Islet precursor cell (in vitro differentiated cells): ENCODE measurements at regions not wholly inside any gene's neighbourhood (a gene's known extent, or its start where the extent isn't known, plus 50 kb on each side); places are given as distances from the start of the nearest gene placed in this dataset.
"Not testable (repeated sequence)": the region's sequence is repeated elsewhere in the genome, so short reads cannot be mapped to it uniquely, and the experiment has no call there.

ENCODE experiments used
- DNase-seq: peaks from one replicate; pipeline ENCODE4 v3.0.0-alpha.2; 2018

DNA sequence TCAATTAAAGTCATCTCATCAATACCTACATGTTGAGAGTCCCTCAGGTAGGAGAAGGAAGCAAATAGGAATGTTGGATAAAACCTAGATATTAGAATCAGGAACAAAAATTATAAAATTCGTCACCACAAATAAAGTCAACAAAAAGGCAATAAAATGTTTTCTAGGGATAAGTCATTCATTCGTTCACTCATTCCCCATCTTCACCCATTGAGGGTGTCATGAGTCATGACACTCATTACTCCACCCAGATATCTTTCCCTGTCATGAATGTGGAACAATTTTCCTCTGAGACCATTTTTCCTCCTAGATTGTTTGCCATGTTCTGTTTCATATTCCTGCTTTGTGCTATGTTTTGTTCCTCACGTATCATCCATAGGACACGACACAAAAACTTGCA, 50.9 kb upstream of the OLIG3 start:
- no peak for DNase-seq

DNA sequence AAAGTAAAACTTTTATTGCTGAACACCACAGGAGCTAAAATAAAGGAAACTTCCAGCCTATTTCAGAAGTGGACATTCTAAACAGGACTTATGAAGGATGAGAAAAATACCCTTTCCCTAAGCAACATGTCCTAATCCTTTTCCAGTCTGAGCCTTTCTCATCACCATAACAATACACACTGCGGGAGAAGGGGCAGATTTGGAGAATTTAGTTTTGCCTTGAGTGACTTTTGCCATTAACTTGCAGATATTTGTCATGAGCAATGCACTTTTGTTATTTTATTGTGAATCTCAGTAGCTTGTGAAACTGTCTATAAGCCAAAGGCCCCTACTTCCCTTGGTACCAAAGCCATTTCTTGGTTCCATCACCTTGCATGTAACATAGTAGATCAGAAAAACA, 53.0 kb upstream of the OLIG3 start:
- DNase-seq, result no peak

DNA sequence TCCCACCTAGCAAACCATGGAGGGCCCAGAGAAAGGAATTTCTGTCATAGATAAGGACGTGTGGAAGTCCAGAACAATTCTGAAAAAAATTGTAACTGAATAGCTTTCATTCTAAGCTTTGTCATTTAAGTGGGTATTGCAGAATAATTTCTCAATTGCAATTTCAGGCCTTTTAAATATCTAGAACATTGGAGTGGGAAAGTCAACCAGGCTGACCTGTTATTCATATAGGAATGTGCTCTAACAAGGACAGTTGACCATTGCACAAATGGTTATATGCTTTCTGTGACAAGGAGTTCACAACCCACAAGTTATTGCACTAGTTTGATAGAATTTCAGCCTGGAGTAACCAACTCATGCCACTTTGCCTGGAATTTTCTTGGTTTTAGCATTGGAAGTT, 53.4 kb upstream of the OLIG3 start:
- no peak for DNase-seq

DNA sequence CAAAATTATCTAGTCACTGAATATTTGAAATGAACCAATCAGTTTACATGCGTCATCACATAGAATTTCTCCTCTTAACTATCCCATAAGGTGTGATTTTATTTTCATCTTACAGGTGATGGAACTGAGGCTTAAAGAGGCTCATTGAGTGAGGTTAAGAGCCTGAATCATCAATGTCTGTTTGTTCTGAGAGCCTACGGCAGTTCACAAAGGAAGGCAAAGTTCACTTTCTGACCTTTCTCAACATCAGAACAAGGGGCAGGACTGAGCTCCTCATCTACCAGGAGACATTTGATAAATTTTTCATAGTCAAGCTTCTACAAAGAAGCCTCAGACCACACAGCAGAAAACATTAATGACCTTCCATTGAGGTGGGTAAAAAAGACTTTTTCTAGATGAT, 54.9 kb upstream of the OLIG3 start:
- no peak for DNase-seq

DNA sequence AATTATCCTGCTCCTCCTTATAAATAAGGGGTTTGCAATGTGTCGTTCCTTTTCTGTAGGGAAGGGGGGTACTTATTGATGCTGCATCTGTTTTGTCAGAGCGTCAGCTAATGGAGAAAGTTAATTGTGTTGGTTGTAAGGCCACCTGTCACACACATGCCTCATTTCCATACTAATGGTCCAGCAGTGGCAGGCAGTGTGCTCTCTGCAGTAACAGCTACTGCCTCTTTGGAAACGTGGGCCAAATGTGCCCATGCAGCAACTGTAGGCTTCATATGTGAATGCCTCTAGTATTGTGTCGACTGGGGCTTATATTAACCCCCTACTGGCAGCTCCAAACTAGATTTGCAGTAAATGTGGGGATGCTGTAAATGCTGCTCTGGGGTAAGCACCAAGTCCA, 56.3 kb upstream of the OLIG3 start:
- DNase-seq, result no peak

DNA sequence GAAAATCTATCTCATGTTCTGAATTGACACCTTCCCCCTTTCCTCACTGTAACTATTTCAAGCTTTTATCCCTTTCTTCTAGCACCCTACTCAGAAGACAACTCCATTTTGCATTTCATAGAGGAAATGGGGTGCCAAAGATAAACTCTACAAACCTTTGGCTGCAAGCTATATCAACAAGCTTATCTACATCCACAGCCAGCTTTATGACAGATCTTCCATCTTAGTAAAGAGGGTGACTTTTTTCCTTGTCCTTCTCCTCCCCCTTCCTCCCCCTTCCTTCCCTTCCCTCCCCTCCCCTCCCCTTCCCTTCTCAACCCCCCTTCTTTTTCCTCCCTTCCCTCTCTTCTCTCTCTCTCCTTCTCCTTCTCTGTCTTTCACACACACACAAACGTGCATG, 58.0 kb upstream of the OLIG3 start:
- no peak for DNase-seq

DNA sequence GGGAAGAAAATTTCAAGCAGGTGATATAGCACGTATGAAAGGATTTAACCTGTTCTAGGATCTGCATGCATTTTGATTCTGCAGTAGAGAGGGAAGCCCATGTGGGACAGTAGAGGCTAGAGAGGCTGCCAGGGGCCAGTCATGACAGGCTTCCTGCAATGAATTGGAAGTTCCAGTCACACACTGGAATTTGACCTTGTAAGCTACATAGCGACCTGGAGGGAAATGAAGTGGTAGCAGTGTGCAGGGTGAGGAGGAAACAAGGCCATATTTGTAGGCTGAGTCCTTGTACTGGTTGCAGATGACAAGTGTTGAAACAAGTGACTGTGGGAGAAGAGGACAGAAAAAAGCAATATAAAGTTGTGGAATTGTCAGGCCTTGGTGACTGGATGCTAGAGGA, 58.6 kb upstream of the OLIG3 start:
- DNase-seq, result no peak

DNA sequence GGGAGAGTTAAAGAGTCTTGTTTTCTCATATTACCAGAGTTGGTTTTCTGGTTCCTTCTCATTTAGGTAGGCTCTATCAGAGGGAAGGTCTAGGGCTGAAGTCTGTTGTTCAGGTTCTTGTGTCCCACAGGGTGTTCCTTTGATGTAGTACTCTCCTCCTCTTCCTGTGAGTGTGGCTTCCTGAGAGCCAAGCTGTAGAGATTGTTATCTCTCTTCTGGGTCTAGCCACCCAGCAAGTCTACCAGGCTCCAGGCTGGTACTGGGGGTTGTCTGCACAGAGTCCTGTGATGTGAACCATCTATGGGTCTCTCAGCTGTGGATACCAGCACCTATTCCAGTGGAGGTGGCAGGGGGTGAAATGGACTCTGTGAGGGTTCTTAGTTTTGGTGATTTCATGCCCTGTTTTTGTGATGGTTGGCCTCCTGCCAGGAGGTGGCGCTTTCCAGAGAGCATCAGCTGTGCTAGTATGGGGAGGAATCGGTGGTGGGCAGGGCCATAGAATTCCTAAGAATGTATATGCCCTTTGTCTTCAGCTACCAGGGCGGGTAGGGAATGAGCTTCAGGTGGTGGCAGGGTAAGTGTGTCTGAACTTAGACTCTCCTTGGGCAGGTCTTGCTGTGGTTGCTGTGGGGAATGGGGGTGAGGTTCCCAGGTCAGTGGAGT, 65.5 kb upstream of the OLIG3 start:
- not testable (repeated sequence) for DNase-seq

DNA sequence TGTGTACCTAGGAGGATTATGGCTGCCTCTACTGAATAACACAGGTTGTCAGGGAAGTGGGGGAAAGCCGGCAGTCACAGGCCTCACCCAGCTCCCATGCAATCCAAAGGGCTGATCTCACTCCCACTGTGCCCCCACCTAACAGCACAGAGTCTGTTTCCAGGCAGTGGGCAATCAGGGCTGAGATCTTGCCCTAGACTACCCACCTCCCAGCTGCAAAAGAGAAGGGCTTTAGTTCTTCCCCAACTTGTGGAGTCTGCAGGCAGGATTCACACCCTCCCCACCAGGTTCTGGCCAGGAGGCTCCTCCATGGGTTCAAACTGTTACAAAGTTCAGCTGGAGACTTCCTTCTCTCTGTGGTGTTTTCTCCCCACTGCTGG, 66.0 kb upstream of the OLIG3 start:
- DNase-seq, result no peak

DNA sequence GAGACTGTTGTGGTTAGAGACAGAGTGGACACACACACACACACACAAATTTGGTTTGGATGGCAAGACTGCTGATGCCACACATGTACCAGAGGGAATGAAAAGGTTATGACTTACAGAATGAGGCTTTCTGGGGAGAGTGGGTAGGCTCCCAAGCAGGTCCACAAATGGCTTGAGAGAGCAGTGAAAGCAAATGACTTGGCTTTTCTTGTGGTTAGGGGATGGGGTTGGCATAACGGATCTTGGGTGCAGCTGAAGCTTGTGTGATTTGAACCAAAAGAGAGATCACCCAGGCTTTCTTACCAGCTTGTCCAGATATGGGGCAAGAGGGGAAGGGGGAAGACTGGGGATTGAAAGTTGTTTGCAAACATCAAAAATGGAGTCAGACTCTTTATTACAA, 73.9 kb upstream of the OLIG3 start:
- no peak for DNase-seq

DNA sequence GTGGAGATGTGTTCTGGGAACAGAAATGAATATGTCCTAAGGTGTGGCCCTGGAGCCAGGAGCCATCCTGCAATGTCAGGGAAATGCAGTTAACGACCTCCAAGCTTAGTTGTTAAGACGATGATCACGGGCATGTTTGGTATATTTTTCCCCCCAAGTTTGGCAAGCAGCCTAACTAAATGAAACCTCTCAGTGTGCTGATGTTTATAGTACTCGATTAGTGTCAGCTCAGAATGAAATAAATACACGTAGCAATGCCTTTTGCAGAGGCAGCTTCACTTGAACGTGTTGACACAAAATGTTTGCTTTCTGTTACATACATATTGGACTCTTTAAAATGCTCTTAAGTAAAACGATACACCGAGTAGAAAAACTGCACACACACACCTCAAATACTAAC, 76.2 kb upstream of the OLIG3 start:
- DNase-seq, result no peak

DNA sequence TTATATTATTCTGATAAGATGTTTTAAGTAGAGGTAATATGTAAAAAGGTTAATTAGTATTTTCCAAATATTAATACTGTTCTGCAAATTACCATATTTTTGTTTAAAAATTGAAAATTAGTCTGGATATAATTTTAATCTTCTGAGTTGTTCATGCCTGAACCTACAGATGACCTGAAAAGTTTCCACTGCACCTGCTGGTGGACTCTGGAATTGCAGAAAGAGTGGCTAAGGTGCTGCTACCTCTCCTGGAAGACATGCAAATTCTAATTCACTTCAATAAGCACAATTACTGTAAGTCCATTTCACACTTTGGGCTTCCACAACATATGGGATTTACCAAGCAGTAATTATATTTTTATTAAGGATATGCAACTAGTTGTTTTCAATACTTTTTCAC, 77.7 kb upstream of the OLIG3 start:
- DNase-seq, result no peak

DNA sequence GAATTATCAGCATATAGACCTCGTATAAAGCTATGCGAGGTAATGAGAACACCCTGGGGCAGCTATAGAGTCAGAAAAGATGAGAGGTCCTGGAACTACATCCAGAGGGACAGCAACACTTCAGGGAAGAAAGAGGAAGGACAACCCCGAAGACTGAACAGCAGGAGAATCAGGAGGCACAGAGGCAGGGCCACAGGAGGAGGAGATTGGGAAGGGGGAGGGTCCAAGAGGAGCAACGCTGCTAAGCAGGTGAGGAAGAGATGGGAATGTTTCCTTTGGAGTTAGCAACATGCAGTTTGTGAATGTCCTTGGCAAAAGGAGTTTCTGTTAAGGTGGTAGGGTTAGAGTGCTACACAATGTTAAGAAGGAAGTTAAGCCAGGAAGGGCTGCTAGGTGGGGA, 79.5 kb upstream of the OLIG3 start:
- no peak for DNase-seq

DNA sequence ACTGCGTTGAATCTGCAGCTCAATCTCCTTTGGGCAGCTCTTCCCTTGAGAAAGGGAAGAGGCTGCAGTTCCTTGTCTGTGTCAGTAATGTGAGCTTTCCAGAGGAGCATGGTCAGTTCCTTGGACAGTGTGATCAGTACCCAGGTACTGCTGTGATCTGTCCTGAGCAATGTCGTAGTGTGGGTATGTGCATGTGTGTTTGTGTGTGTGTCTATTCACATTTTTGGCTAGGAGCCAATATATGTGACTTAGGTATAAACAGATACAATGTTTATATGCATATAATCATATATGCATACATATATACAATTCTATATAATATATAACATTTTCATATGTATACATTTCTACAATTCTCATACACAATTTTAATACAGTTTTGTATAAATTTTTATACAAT, 85.4 kb upstream of the OLIG3 start:
- DNase-seq, result no peak

DNA sequence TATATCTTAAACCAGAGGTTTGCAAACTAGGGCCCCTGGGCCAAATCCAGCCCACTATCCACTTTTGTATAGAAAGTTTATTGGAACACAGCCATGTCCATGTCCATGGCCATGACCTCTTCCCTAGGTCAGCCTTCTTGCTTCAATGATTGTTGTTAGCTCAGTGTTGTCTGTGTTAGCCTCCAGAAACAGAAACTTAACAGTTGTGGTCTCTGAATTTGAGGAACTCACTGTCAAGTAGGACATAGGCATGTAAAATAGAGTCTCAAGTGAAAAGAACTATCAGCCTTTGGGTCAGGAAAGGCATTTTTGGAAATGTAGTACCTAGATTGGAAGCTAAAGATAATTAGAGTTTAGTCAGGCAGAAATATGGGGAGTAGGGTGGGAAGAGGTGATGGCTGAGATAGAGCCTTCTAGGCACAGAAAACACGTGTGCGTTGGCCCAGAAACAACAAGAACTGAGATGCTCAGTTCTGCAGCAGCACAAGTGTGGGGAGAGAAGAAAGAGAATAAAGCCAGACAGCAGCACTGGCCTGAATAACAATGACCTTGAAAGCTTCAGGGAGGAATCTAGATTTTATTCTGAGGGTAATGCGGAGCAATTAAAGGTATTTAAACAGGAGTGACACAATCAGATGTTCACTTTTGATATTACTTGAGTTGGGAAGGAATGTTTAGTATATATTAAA, 87.0 kb upstream of the OLIG3 start:
- no peak for DNase-seq

DNA sequence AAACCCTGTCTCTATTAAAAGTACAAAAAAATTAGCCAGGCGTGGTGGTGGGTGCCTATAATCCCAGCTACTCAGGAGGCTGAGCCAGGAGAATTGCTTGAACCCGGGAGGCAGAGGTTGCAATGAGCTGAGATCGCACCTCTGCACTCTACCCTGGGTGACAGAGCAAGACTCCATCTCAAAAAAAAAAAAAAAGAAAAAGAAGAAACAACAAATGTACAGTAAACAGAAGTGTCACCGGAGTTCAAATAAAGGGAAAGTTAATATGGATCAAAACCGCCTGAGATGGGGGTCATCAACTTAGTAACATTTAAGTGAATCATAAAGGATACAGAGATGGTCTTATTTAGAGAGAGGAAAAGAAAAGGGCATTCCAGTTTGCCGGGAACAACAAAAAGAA, 89.3 kb upstream of the OLIG3 start:
- DNase-seq, result not testable (repeated sequence)

DNA sequence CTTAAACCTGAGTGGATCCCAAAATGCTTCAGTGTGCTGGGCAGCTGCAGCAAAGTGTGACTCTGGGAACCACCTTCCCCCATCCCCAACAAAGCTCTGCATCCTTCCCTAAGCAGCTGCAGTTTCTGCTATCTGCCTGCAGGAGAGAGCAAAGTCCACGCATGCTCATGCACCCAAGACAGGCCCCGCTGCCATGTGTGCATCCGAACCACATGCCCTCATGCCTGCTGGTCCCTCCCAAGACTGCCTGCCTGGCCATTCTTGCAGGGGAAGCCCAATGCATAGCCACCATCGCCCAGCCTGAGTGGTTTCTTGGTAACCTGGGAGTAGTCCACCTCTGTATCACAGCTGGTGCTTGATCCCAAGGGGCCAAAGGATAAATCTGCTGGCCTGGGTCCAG, 94.3 kb upstream of the OLIG3 start:
- no peak for DNase-seq

DNA sequence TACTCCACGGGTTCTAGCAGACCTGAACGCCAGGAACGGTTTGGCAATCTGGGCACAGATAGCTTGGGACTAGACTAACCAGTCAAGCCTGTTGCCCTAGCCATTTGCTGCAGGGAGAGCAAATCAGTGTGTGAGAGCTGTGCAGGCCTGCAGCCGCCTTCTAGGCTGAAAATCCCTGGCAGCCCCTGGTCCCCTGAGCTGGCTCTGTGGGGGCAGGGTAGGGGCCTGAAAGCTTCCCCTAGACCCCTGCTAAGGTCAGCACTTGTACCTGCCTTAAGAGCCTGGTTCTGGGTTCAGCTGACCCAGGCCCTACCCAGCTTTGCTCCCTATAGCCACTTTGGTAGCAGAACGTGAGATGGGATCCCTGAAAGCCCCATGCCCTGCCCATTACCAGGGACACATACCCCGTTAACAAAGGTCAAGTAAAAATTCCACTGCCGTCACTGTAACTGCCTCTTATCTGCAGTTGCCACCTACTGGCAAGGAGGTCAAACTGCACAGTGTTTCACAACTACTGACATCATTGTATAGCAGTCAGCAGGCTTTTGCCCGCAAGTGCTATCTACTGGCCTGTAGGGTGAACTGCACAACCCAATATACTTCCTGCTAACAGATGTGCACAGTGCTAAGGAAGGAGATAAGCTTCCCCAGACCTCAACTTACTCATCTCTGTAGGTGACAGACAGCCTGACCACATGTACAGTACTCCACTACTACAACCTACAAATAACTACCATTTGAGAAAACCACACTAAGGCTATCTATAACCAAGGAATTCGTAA, 95.1 kb upstream of the OLIG3 start:
- DNase-seq, result peak; percentile 84

DNA sequence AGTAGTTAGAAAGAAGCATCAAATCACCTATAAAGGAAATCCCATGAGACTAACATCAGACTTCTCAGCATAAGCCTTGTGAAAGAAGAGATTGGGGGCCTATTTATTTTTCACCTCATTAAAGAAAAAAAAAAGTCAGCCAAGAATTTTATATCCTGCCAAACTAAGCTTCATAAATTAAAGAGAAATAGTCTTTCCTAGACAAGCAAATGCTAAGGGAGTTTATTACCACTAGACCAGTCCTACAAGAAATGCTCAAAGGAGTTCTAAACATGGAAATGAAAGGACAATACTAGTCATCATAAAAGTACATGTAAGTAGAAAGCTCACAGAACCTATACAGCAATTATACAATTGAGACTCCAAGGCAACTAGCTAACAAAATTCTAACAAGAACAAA, 96.5 kb upstream of the OLIG3 start:
- DNase-seq, result no peak

DNA sequence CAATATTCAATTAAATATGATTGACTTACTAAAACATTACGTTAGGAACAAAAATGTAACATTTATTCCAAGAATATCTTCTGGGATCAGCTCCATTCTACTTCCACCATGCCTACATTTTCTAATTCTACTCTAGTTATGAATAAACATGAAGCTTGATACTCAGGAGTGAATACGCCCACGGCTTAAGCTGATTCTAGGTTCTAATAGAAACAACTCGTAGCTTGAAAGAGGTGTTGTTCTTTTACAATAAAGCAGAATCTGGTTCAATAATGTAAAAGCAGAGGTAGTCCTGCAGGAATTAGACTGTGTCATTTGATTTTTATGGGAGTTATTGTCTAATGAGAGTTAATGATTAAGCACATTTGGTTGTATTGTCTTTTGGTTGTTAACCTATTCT, 107.3 kb upstream of the OLIG3 start:
- no peak for DNase-seq

DNA sequence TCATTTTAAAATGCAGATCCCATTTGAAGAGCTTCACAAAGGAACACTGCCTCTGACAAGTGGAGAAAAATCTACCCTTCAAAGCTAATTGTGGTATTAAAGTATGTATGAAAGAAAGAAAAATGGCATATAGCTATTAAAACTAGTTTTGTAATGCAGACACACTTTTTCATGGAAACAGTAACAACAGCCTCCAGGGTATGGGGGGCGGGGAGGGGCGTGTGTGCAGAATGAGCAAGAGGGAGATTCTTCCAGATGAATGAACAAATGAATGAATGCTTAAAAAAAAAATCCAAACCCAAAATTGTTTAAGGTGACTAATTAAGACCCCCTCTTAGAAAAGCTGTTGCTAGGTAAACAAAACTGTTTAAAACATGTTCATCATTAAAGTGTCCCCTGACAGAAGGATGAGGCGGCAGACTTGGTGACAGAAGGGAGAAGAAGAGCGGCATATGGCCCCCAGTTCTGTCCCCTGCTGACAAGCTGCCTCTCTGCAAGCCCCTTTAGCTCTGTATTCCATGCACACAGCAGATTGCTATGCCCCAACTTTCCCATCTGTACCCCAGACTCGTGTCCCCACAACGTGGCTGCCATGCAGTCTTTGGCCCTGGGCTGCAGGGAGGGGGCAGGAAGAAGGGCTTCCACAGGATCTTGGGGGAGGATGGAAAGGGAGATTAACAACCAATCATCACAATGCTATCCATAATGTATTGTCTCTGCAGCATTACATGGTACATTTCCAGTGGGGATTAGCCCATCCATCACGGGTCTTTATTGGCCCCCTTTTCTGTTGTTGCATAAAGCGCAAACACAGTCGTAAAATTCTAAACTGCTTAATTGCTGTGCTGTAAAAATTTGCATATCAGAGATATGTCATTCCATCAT, 108.4 kb upstream of the OLIG3 start:
- no peak for DNase-seq

DNA sequence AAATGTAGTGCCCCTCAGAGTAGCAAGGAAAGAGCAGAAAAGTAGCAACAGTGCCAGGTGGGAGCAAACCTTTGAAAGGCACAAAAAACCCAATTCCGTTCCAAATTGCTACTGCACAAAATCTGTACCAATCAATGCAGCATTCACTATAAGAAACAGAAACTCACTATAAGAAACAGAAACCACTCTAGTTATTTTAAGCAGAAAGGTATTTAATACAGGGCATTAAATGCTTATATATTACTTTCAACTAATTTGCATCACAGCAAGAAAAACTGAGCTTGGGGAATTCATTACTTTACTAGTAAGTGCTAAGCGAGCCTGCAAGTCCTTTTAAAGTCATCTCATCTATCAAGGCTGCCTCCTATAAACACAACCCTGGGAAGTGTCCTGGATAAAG, 116.5 kb upstream of the OLIG3 start:
- DNase-seq, result no peak

DNA sequence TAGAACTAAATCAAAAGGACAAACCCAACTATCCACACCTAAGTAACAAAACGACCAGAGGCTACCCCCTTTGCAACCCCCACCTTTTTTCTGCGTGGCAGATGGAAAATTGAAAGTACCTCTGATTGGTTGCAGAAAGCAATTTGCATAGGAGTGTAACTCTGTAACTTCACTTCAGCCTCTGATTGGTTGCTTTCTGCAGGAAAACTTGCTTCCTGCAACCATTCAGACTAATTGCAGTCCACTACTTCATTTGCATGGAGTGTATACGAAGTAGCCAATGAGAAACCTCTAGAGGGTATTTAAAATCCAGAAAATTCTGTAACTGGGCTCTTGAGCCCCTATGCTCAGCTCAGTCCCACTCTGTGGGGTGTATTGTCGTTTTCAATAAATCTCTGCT, 129.1 kb upstream of the OLIG3 start:
- DNase-seq, result no peak
